DND-41 (cell line): ENCODE measurements at regions not wholly inside any gene's neighbourhood (a gene's known extent, or its start where the extent isn't known, plus 50 kb on each side); places are given as distances from the start of the nearest gene placed in this dataset.

Experiments used
- CTCF ChIP-seq: IDR thresholded peaks from 2 replicates; pipeline ENCODE4 v1.5.1; 2012; ENCODE audit warnings: borderline replicate concordance, low read length, moderate library complexity, mild to moderate bottlenecking; ENCODE audit not compliant: poor library complexity, severe bottlenecking; ENCODE audit errors: extremely low read depth
- EZH2 ChIP-seq: IDR thresholded peaks from 3 replicates; pipeline ENCODE4 v1.6.1; 2012; ENCODE audit warnings: borderline replicate concordance, low read depth, mild to moderate bottlenecking, moderate library complexity, low read length, inconsistent platforms; ENCODE audit not compliant: severe bottlenecking

- TF ChIP-seq CTCF, result no peak
- TF ChIP-seq EZH2, result no peak
Measured at GRCh38 chr12:13340149-13340548, 143.6 kb downstream of the EMP1 start.
